NCI-H510A treated with DMSO at 0.1 percent for 48 hours (cell line): ENCODE measurements at regions not wholly inside any gene's neighbourhood (a gene's known extent, or its start where the extent isn't known, plus 50 kb on each side); places are given as distances from the start of the nearest gene placed in this dataset.
A peak's percentile ranks its signal among the peaks of the same experiment; 100 is the strongest.
"Not testable (repeated sequence)": the region's sequence is repeated elsewhere in the genome, so short reads cannot be mapped to it uniquely, and the experiment has no call there.

ENCODE experiments used
- DNase-seq: peaks from one replicate; lab custom pipeline; 2025; lab: John Stamatoyannopoulos, UW

DNA sequence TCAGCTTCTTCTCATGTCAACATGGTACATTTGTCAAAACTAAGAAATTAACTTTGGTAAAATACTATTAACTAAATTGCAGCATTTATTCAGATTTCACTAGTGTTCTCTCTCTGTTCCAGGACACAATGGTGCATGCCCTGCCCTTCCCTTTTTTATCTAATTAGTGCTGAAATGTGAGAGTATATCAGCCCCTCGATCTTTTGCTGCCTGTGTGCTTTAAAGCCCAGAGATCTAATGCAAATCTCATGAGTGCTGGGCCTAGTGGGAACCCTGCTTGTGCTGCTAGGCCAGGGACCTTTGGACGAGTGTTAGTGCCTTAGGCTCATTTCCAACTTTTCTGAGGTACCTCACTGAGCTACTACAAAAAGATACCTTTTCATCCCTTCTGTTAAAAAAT is 221.1 kb upstream of the EDNRB start:
- no peak for DNase-seq

DNA sequence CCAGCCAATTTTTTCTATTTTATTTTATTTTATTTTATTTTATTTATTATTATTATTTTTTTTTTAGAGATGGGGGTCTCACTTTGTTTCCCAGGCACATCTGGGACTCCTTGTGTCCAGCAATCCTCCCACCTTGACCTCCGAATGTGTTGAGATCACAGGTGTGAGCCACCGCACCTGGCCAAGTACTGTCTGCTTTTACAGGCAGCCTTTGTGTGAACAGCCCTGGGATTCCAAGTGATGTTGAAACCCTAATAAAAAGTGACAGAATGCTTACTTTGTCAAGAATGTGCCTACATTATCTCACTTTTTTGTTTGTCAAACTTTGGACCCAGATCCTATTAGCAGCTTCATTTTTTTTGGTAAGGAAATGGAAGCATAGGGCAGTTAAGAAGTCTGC is 220.1 kb upstream of the EDNRB start:
- no peak for DNase-seq

DNA sequence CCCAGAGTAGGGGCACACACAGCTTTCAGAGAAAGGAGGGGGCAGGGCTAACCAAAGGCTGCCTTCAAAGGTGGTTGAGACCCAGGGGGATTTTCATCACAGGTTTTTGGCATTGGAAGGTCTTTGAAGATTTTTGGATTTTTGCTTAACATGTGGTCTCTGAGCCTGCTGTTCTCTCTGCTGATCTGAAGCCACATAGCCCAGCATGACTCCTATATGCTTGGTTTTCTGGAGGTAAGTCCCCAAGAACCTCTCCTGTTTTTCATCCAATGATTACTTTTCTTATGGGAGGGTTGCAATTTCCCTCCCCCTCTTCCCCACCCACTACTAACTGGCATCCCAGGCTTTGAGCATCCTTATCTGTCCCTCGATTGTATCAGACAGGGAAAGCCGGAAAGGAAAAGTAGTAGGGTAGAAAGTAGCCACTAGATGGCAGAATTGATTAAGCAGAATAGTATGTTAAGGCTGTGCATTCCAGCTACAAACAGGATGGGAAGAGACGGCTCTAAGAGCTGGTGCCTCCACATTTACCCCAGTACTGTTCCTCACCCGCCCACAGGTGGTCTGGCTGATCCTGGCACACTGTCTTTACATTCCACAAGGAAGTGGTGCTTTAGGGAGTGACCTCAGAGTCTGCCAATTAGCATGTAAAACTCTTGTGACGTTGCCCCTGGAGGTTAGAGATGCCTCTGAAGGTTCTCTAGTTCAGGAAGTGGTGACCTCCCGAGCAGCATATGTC is 218.9 kb upstream of the EDNRB start:
- DNase-seq, result peak; percentile 60

DNA sequence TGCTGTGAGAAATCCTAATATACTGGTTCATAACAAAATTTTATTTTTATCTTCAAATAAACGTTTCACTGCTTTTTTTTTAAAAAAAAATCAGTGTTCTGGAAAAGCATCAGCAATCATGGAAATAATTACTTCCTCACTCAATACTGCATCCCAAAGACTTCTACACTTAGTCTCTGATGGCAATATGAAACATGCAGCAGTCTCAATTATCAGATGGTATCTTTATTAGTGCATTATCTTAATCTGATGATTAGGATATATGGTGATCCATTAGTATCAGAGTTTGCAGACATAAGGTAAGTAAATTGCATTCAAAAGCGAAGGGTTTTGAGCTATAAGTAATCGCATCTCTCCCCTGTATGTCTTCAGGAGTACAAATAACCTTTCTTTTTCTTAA is 218.3 kb upstream of the EDNRB start:
- no peak for DNase-seq

- DNase-seq, result no peak
These were observed 214.9 kb upstream of the EDNRB start for GRCh38 chr13:78133511-78133910.

GRCh38 chr13:78131811-78132210 is 213.2 kb upstream of the EDNRB start:
- no peak for DNase-seq

- no peak for DNase-seq
These were observed 212.7 kb upstream of the EDNRB start for GRCh38 chr13:78131346-78131745.

GRCh38 chr13:78129823-78130222 is 211.2 kb upstream of the EDNRB start:
- no peak for DNase-seq

DNA sequence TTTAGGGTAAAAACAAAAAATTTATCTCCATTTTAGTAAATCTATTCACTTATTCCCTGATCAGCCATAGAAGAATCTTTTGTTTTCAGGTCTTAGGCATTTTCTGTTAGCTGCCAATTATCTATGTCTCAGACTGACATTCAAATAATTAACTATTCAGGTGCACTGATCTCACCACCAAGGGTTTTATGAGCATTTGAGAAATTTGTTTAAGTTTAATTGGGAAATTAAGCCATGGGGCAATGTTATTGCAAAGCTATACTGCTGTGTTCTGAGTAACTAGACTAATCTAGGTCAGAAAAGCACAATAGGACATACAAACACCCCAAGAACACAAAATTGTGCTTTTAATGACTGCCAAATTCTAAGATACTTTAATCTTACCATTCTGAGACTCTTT is 210.7 kb upstream of the EDNRB start:
- DNase-seq, result no peak

DNA sequence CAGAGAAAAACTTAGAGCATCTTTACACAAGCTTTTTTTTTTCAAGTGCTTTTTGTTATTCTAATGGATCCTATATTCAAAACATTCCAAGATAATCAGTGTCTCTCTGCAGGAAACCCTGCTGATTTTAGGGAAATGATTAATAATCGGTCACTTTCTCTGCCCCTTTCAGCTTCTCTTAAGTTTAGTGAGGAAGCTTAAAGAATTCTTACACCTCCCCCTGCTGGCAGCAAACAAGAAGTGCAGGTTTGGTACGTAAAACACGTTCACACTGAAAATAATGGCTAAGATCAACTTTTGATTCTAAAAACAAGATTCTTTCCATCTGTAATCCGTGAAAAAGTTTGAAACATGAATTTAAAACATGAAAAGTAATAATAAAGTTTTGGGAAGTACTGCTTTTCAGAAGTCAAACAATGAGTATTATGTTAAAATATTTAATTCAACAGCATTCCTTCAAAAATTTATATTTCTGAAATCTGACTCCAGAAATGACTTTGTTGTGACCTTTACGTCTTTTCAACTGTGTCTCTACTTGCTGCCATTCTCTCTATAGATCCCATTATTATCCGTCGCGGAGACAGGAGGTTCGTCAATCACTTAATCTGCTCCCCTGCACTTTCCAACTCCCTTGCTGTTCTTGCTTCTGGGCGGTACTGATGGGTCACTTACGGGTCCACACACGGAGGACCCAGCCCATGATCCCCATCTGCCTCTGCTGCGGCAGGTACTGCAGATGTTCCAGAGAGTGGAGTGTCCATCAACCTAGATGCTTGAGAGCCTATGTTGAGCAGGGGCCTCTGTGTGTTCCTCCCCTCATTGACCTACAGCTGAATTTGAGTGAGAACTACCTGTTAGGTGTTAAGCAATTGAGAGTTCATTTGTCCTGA is 203.1 kb upstream of the EDNRB start:
- peak; percentile 35 for DNase-seq

DNA sequence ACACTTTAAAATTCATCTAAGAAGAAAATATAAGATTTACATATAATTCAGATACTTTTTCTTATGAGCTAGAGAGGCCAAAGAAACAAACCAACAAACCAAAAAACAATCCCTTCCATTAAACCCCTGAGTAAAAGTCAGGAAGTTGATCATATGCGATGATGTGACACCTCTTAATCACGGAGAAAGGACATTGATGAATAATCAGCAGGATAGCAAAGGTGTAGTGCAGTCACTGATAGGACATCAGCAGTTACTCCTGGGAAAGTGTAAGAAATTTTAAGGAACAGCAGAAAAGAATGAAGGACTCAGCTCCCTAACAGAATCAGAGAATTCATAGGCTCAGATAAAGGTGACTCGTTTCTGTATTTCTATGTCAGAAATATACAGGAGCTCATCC is 202.4 kb upstream of the EDNRB start:
- DNase-seq, result no peak

DNA sequence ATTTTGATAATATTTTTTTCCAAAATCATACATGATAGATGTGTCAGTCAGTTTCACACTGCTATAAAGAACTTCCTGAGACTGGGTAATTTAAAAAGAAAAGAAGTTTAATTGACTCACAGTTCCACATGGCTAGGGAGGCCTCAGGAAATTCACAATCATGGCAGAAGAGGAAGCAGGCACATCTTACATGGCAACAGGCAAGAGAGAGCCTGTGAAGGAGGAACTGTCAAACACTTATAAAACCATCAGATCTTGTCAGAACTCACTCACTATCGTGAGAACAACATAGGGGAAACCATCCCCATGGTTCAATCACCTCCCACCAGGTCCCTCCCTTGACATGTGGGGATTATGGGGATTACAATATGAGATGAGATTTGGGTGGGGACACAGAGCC is 201.5 kb upstream of the EDNRB start:
- DNase-seq, result not testable (repeated sequence)

GRCh38 chr13:78117070-78117469 is 198.4 kb upstream of the EDNRB start:
- DNase-seq, result not testable (repeated sequence)

DNA sequence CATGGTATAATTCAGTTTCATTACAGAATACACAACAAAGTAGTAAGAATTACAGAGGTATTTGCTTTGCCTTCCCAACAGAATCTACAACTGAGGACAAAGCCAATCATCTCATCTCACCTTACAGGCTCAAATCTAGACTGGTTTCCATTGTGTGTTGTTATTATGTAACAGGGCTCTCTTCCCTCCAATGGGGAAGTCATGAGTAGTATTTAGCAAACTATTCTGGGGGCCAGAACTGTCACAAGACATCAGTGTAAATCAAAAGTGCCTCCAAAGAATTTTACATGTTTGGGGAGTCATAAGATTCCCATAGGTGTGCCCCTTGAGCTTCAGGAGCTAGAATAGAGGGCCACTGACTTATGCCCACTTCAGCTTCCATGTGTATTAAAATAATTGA is 187.0 kb upstream of the EDNRB start:
- DNase-seq, result no peak

DNA sequence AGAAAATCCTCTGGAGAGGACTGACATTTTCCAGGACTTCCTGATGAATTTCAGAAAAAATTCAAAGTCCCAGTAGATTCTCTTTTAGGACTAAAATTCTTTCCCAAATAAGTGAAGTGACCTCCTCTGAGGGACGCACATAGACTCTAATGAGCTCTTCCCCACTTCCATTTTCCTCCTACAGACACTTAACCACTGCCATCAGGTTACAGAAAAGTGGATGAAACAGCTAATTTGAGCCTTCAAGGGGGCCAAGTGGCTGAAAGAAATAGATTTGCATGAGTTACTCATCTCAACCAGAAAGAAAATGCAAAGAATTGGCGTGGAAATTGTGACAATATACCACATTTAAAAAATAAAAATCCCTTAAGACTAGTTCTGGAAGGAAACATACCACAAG is 185.3 kb upstream of the EDNRB start:
- DNase-seq, result no peak

DNA sequence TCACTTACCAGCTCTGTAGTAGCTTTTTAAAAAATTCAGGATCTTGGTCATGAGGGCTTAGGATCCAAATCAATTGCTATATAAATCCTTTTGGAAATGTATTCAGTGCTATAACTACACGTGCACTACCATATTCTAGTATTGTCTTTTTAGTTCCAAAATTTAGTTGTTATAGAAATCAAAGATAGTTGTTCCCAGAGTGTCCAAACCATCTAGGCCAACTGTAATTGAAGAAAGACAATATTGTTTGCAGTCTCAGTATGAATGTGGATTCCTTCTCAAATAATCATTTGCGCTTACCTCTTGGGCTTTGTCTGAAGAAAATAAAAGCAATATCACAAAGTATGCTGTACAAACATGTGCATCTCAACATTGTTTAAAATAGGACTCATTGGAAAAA is 184.1 kb upstream of the EDNRB start:
- DNase-seq, result no peak

DNA sequence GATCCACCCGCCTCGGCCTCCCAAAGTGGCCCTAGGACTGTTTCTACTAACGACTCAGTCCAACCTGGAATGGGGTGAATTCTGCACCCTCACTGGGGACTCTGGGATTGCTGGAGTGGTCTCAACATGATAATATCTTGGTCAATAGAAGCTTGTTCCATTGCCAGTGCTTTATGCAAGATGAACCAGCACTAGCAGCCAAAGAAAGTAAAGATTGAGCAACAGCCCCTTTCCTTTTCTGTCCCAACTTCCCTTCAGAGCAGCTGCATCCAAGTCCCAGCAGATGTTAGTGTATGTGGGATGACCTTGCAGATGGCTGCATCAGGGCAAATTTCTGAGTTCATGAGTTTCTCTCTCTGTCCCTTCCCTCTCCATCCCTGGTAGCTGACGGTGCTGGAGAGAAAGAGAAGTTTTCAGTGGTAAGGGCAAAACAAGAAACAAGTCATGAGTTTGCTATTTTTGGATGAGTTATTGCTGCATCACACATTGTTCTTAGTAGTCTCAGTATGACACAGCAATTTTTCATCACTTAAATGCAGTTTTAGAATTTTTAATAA is 183.6 kb upstream of the EDNRB start:
- DNase-seq, result no peak

GRCh38 chr13:78100486-78100885 is 181.9 kb upstream of the EDNRB start:
- no peak for DNase-seq

DNA sequence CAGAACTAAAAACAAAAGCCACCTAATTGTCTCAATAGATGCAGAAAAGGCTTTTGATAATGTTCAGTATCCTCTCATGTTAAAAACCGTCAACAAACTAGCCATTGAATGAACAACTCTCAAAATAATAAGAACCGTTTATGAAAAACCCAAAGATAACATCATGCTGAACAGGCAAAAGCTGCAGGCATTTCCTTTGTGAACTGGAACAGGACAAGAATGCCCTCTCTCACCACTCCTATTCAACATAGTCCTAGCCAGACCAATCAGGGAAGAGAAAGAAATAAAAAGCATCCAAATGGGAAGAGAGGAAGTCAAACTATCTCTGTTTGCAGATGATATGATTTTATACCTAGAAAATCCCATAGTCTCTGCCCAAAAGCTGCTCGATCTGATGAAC is 179.6 kb upstream of the EDNRB start:
- no peak for DNase-seq

- DNase-seq, result no peak
These were observed 177.6 kb upstream of the EDNRB start for GRCh38 chr13:78096221-78096620.

- DNase-seq, result no peak
These were observed 169.5 kb upstream of the EDNRB start for GRCh38 chr13:78087966-78088678.

DNA sequence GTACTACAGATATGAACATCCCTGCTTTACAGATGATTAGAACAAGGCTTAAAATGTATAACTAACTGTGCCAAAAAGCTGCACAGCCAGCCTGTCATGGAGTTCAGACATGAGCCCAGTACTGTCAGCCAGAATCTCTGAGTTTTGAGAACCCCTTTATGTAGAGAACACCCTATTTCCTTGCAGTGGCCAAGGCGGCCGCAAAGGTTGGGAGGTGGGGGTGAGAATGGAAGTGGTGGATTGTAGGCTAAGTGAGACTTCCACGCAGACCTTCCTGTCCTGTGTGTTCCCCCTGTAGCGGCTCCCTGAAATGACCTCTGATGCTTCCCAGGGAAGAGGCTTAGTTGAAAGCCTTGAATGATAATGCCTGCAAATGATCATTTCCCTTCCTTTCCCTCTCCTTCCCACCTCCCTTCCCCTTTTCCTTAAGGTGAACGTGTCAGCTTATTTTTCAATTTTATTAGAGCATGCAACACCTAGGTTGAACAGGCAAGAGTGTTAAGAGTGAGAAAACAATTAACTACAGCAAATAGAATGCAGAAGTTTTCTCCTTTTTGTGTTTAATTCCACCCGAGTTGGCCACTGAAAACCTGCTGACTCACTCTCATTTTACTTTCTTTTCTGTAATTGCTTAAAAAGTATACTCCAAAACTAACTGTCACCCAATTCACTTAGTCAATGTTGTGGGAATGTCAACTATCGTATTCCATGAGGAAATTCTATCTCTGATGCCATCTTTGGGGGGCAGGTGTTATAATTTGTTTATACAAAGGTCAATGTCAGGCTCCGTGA is 167.0 kb upstream of the EDNRB start:
- no peak for DNase-seq
